GM18498 (cell line): ENCODE measurements at regions not wholly inside any gene's neighbourhood (a gene's known extent, or its start where the extent isn't known, plus 50 kb on each side); places are given as distances from the start of the nearest gene placed in this dataset.

ENCODE experiments used
- ATAC-seq: cut with Tn5 transposase; IDR thresholded peaks from one replicate; pipeline ENCODE4 v1.9.1; 2021; ENCODE audit warnings: mild to moderate bottlenecking, moderate library complexity; ENCODE audit not compliant: unreplicated experiment

GRCh38 chr4:162241857-162242256 is 78.1 kb upstream of the FSTL5 start:
- ATAC-seq, result no peak

- no peak for ATAC-seq
Measured at GRCh38 chr4:162239992-162240769, 76.4 kb upstream of the FSTL5 start.

GRCh38 chr4:162237676-162238075 is 73.9 kb upstream of the FSTL5 start:
- no peak for ATAC-seq

- no peak for ATAC-seq
Measured at GRCh38 chr4:162234595-162234994, 70.8 kb upstream of the FSTL5 start.

GRCh38 chr4:162232349-162232748 is 68.5 kb upstream of the FSTL5 start:
- ATAC-seq, result no peak

GRCh38 chr4:162229670-162230069 is 65.9 kb upstream of the FSTL5 start:
- no peak for ATAC-seq

- ATAC-seq, result no peak
Measured at GRCh38 chr4:162221148-162221547, 57.3 kb upstream of the FSTL5 start.
